Glutamatergic neuron (in vitro differentiated cells): ENCODE measurements at regions not wholly inside any gene's neighbourhood (a gene's known extent, or its start where the extent isn't known, plus 50 kb on each side); places are given as distances from the start of the nearest gene placed in this dataset.

Experiments used
- DNase-seq: peaks from one replicate; pipeline ENCODE4 v3.0.0; 2022
- H3K27ac Mint-ChIP-seq: one replicate; pipeline ENCODE4 v1.8.0; 2020; ENCODE audit warnings: mild to moderate bottlenecking, mixed read lengths, inconsistent platforms; ENCODE audit not compliant: unreplicated experiment
- H3K27me3 Mint-ChIP-seq: one replicate; pipeline ENCODE4 v1.8.0; 2020; ENCODE audit warnings: mild to moderate bottlenecking, moderate library complexity, mixed read lengths, inconsistent platforms; ENCODE audit not compliant: unreplicated experiment
- H3K36me3 Mint-ChIP-seq: one replicate; pipeline ENCODE4 v1.8.0; 2020; ENCODE audit warnings: mild to moderate bottlenecking, mixed read lengths, inconsistent platforms; ENCODE audit not compliant: unreplicated experiment
- H3K4me1 Mint-ChIP-seq: one replicate; pipeline ENCODE4 v1.8.0; 2020; ENCODE audit warnings: mild to moderate bottlenecking, low read depth, mixed read lengths, inconsistent platforms; ENCODE audit not compliant: unreplicated experiment
- H3K4me3 Mint-ChIP-seq: one replicate; pipeline ENCODE4 v1.8.0; 2020; ENCODE audit warnings: mild to moderate bottlenecking, mixed read lengths, inconsistent platforms; ENCODE audit not compliant: unreplicated experiment
- H3K9me3 Mint-ChIP-seq: one replicate; pipeline ENCODE4 v1.8.0; 2020; ENCODE audit warnings: mild to moderate bottlenecking, moderate library complexity, mixed read lengths, inconsistent platforms; ENCODE audit not compliant: unreplicated experiment
- TF ChIP-seq, protein P1 (sequence below): fragments of 200-600 bp; sonication (generic); IDR thresholded peaks from one replicate; pipeline ENCODE4 v1.5.0; 2021; ENCODE audit not compliant: partially characterized antibody, unreplicated experiment

DNA sequence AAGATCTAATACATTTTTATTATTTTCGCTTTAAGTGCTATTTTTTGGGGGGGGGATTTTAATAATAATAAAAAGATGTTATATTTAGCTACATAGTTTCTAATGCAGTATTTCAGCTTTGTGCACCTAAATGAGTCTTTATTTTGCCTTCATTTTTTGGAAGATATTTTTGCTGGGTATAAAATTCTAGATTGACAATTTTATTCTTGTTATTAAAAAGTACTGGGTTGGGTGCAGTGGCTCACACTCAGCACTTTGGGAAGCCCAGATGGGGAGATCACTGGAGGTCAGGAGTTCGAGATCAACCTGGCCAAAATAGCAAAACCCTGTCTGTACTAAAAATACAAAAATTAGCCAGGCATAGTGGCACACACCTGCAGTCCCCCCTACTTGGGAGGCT lies 173.6 kb downstream of the SLC15A5 start:
- H3K36me3 Mint-ChIP-seq, result no peaks in the 10 kb centered on the region
- H3K27ac Mint-ChIP-seq, result no peak overlapping the region
- H3K27me3 Mint-ChIP-seq, result no peaks in the 10 kb centered on the region
- no peak overlapping the region for H3K4me3 Mint-ChIP-seq
- DNase-seq, result no peak
- H3K4me1 Mint-ChIP-seq, result no peaks in the 10 kb centered on the region
- no peaks in the 10 kb centered on the region for H3K9me3 Mint-ChIP-seq
- TF ChIP-seq, protein P1, sequence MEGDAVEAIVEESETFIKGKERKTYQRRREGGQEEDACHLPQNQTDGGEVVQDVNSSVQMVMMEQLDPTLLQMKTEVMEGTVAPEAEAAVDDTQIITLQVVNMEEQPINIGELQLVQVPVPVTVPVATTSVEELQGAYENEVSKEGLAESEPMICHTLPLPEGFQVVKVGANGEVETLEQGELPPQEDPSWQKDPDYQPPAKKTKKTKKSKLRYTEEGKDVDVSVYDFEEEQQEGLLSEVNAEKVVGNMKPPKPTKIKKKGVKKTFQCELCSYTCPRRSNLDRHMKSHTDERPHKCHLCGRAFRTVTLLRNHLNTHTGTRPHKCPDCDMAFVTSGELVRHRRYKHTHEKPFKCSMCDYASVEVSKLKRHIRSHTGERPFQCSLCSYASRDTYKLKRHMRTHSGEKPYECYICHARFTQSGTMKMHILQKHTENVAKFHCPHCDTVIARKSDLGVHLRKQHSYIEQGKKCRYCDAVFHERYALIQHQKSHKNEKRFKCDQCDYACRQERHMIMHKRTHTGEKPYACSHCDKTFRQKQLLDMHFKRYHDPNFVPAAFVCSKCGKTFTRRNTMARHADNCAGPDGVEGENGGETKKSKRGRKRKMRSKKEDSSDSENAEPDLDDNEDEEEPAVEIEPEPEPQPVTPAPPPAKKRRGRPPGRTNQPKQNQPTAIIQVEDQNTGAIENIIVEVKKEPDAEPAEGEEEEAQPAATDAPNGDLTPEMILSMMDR, result no peak

DNA sequence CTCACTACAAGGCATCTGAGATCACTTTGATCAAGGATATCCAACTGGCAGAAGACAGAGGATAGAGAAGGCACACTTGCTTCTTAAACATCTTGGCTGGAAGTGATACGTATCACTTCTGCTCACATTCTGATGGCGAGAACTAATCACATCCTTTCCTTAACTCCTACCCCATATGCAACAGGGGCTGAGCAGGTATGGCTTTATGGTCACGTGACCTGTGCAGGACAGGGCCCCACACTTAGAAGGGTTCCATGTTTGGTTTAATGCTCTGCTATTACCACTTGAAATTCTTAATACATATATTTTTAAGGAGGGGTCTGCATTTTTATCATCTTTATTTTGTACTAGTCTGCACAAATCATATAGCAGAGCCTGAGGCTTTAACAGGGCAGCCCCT lies 177.3 kb downstream of the SLC15A5 start:
- TF ChIP-seq, protein P1, result no peak
- Mint-ChIP-seq H3K9me3 (no peaks in the 10 kb centered on the region), H3K27ac (no peak overlapping the region), H3K36me3 (no peaks in the 10 kb centered on the region), H3K4me1 (no peaks in the 10 kb centered on the region), H3K4me3 (no peak overlapping the region), H3K27me3 (no peaks in the 10 kb centered on the region)
- DNase-seq, result no peak

DNA sequence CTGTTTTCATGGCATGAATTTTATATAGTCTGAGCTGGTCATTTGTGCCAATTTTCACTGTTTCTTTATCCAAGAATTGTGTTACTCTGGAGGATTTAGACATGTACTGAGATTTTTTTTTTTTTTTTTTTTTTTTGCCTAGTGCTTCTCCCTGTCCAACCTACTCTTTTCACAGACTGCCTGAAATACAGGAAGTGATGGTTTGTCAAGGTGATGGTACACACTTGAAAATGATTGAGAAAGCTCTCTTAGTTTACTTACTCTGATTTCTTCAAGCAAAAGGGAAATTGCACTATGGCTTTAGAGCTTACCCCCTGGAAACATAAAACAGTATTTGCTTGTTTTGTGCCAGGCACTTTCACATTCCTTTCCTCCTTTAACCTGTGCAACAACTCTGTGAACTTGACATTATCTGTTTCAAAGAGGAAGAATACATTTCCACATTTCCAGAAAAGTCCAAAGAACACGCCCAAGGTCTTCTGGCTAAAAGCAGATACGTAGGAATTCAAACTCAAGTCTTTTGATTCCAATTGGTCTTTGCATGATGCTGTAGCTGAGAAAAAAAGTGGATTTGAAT lies 181.1 kb downstream of the SLC15A5 start:
- Mint-ChIP-seq H3K4me1 (no peaks in the 10 kb centered on the region), H3K9me3 (peaks cover 5% of the 10 kb centered on the region), H3K36me3 (peaks cover 7% of the 10 kb centered on the region), H3K27me3 (no peaks in the 10 kb centered on the region), H3K27ac (no peak overlapping the region), H3K4me3 (no peak overlapping the region)
- no peak for DNase-seq
- TF ChIP-seq, protein P1, result no peak

DNA sequence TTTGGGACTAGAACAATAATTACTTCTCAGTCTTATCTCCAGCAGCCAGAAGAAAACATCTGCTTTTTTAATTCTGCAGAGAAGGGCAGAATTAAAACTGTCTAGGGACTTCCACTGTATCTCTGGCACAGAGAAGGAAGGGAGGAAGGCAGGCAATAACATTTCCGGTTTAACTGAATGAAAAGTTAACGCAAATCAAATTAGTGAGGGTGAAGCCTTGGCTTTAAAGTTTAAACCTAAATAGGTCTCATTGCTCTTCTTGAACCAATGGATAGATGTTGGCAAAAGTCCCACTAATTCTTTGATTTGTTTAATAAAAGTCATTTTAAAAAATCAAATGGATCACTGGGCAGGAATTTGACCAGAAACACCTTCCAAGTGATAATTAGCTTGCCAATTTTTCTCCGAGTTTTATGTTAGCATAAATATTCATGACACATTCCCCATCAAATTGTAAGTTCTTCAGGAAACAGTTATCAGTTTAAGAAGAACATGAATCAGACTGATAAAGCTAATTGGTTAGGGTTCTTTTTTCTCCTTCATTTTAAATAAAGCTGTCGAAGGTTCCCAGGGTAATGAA lies 181.9 kb downstream of the SLC15A5 start:
- Mint-ChIP-seq H3K36me3 (peaks cover 12% of the 10 kb centered on the region), H3K9me3 (peaks cover 5% of the 10 kb centered on the region)

DNA sequence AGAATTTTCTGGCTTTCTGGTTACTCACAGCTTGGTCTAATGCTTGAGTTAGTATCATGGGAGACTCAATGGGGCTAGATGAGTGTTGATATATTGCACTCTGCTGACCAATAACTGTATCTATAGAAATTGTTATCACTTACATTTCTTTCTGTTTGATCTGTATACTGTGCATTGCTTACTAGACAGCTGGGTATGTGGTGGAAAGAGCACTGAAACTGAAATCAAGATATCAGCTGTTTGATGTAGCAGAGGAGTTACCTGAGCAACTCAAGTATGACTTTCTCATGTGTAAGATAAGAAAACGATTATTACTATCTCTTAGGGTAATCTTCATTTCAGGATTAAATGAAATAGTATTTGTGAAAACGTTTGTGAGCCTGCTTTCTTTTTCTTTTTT lies 183.0 kb downstream of the SLC15A5 start:
- peaks cover 5% of the 10 kb centered on the region for H3K9me3 Mint-ChIP-seq
- TF ChIP-seq, protein P1, result no peak
- no peak for DNase-seq
- H3K4me1 Mint-ChIP-seq, result no peaks in the 10 kb centered on the region
- no peaks in the 10 kb centered on the region for H3K27me3 Mint-ChIP-seq
- no peak overlapping the region for H3K4me3 Mint-ChIP-seq
- H3K27ac Mint-ChIP-seq, result no peak overlapping the region
- peaks cover 12% of the 10 kb centered on the region for H3K36me3 Mint-ChIP-seq

More for the DNA sequence above, 181.9 kb downstream of the SLC15A5 start:
- Mint-ChIP-seq H3K4me3 (no peak overlapping the region), H3K27ac (no peak overlapping the region), H3K4me1 (no peaks in the 10 kb centered on the region), H3K27me3 (no peaks in the 10 kb centered on the region)
- TF ChIP-seq, protein P1, result no peak
- no peak for DNase-seq
